GM21390 (cell line): ENCODE measurements at regions not wholly inside any gene's neighbourhood (a gene's known extent, or its start where the extent isn't known, plus 50 kb on each side); places are given as distances from the start of the nearest gene placed in this dataset.
"Not testable (repeated sequence)": the region's sequence is repeated elsewhere in the genome, so short reads cannot be mapped to it uniquely, and the experiment has no call there.

Experiments
- ATAC-seq: cut with Tn5 transposase; IDR thresholded peaks from one replicate; pipeline ENCODE4 v1.9.1; 2021; ENCODE audit not compliant: unreplicated experiment

DNA sequence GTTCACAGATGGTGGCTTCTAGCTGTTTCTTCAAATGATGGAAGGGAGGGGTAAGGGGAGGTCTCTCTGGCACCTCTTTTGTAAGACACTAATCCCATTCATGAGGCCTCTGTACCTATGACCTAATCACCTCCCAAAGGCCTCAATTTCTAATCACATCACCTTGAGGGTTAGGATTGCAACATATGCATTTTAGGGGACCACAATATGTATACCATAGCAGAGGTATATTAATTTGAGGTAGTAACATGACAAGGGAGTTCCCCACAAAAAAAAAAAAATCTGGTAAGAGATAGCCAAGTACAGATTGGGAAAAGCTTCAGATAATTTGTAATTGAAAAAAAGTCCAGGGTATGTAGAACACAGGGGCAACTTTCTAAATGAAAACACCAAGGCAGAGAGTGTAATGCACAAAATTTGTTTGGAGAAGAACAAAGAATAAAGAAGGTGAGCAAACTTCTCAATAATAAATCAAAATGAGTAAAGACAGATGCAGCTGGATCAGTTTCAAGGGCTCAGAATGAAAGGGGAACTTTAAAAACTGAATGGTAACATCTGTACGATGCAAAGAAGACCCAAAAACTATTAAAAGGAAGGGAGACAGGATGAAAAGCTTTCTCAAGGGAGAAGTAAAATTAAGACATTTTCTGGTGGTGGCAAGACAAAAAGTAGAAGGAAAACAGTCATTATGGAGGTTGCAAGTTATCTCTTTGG, 125.5 kb upstream of the DCN start:
- no peak for ATAC-seq

DNA sequence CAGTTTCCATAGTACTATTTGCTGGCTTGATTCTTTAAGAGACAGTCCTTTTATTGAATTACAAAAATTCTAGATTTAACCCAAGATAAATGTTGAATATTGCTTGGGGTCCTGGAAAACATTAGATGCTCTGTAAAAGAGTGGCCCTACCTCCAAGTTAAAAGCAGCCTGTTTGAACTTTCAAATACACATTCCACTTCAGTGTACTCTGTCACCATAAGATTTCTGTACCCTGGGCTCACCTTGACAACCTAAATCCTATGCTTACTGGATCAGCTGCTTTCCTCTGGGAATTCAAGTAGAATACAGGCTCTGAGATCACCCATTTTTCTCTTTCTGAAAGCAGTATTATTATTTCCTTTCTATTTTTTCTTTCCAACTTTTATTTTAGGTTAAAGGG, 107.7 kb upstream of the DCN start:
- ATAC-seq = no peak

DNA sequence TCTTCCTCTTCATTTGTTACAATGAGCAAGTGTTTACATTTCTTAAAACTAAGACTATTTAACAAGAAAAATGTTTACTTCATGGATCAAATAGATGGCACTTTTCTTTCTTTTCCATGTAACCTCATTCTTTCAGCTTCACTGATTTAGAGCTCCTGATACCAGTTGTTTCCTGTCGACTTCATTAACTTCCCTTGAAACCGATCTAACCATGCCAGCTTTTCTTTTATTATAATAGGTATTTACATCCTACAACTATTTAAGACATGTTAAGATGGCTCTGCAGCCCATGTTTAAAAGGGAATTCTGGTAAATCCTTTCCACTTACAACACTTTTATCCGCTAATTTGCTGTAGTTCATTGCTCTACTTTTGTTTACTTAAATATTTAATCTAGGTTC, 107.3 kb upstream of the DCN start:
- ATAC-seq = no peak

DNA sequence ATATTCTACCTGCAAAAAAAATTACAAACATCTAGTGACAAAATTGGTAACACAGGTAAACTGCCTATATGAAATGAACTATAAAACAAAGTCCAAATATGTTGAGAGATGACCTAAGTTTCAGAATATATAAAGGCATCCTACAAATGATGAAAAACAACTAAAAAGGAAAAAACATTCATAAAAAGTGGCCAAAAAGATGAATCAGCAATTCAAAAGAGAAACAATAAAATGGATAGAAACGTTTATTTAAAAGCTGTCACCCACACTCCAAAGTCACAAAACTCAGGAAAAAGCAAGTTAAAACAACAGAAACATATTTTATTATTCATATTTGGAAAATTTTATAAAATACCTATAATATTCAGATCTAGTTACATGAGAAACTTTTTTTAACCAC, 106.5 kb upstream of the DCN start:
- ATAC-seq = no peak

DNA sequence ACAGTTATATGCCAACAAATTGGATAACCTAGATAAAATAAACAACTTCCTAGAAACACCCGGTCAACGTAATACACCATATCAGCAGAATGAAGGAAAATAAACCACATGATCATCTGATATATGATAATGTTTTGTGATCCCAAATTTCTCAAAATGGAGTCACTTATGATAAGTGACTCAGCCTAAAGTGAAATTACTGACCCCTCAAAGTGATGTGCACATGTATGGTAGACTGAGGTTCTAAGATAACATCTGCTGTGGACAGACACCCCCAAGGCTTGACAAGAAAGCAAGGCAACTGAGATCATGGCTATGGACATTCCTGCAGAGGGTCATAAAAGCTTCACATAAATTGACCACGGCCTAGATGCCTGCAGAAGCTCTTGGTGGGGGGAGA, 105.1 kb upstream of the DCN start:
- ATAC-seq = no peak

DNA sequence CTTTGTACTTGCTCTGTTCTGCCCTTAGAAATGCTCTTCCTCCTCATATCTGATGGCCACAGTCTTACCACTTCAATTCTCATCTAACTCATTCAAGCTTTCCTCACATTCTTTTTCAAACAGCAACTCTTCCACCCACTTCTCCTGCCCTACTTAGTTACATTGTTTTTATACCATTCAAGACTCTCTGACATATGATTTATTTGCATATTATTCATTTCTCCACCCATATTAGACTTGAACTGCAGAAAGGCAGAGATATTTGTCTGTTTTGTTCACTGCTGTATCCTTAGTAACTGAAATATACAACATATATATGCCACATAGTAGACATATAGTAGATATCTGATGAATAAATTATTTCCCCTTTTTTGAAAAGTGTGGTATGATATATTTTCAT, 95.5 kb upstream of the DCN start:
- no peak for ATAC-seq

DNA sequence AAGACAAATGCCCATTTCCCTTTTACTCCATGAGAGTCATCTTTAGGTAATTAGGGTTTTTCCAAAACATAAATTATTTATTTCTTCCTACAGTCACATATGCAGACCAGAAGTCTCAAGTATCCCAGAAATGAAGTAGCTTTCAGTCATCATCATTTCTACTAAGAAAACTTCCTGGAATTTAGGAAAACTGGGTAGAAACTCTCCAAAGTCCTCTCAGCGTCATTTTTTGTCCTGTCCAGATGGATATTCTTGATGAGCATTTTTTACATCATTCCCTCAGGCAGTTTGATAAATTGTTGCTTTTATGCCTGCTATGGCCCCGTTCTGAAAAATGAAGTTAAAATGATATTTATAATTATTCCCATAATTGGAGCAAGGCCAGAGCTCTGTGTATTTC, 93.9 kb upstream of the DCN start:
- no peak for ATAC-seq

DNA sequence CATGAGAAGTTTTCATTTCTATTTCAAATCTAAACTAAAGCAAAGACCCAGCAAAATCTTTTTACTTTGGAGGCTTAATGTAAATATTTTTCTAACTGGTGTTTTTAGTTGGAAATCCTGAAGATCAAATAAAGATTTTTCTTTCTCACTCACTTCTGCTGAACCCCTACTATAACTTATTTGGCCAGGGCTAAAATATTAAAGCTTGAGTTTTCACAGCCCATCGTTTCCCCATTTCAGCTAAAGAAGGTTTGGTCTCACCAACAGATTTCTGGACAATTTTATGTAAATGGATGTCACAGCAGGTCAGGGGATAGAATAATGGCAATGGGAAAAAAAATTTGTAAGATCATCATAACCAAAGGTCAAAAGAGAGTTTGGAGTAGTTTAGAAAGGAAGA, 92.7 kb upstream of the DCN start:
- ATAC-seq = no peak

DNA sequence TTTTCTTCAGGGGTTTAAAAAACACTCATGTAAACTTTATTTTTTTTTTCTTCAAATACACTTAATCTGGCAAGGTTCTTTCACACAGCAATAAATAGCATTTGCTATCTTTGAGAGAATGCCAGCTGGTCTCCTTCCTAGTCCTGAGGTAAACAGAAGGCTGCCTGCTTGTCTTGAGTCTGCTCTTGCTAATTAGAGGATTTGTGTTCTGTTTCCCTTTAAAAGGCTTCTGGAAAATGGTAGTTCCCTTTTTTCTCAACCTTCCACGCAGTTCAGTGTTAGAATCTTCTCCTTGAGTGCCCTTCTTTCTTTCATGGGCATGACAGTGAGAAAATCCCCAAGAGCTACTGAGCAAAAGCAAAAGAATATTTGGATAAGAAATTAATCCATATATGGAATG, 92.3 kb upstream of the DCN start:
- no peak for ATAC-seq

DNA sequence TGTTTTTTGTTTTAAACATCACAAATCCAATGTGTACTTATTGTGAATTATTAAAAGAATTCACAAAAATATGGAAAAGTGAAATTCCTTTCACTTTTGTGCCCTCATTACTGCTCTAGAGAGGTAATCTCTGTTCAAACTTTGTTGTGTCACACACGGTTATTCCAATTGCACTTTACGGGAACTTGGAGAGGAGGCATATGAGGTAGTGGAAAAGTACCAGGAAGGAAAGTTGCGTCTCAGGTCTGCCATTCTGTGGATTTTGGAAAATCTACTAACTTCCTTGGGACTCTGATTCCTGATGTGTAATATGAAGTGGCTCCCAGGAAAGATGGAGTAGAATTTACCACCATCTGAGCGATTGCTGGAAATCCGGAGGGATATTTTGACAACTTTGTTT, 90.9 kb upstream of the DCN start:
- no peak for ATAC-seq

DNA sequence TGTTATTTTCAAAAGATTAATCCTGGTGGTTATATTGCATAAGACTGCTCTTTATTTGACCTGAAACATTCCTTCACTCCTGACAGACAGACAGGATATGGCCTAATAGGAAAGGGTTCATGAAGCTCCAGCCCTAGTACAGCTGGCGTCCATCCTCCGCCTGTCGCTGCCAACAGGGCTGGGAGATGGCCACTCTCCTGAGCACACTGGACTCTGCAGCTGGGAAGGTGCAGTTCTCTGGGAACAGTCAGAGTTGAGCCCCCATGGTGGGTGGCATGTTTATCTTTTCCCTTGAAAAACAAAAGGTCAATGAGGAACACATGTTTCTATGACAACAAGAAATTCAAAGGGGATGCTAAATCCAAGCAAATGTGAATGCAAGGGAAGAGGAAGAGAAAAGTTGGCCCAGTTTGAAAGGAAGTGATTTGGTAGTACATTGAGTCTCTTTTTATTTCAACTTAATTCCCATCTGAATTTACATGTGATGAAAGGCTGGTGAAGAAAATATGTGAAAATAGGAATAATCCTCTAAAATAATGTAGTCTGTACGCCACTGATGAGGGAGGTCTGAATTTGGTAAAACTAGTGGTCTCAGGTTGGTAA, 89.9 kb upstream of the DCN start:
- ATAC-seq = no peak

DNA sequence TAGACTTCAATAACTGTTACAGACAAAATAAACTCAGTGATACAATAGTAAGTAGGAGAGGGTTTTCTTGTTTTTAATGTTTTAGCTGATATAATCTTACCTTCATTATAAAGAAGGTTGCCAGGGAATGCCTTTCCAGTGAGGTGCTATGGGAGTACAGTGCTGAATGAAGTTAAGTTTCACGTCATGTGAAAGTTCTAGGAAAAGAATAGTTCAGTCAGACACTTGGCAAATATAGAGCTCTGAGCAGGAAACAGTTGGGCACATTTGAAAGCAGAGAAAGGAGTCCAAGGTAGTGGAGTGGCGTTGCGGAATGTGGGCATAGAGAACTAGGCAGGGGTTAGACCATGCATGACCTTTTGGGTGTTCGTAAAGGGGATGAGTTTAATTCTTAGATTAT, 88.6 kb upstream of the DCN start:
- no peak for ATAC-seq

DNA sequence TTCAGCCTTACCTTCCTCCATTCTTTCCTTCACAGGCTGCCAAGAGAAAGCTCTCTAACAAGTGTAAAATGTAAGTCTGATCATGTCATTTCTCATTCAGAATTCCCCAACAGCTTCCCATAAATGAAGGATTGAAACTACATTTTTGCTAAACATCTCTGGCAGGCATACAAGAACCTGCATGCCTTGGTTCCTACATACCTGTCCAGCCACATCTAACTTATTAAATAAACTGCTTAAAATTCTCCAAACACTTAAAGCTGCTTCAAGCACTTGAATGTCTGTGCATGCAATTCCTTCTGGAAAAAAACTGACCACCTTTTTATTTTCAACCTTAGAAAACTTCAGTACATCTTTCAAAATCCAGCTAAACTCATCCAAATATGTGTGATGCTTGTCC, 84.4 kb upstream of the DCN start:
- ATAC-seq = no peak

DNA sequence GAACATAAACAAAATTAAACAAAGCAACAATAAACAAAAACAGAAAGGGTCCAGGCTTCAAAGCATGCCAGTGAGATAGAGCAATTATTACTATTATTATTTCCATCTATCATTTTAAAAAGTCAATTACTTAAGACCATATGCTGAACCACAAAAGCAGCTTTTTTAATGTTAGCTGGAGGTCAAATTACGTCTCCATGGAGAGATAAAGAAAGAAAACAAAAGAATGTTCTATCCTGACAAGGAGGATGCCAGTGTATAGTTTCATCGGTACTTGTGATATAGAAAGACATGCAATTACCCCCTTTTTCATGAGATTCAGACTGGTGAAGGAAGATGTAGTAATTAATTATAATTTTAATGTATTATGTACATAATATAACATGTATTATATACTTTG, 81.6 kb upstream of the DCN start:
- ATAC-seq = no peak

DNA sequence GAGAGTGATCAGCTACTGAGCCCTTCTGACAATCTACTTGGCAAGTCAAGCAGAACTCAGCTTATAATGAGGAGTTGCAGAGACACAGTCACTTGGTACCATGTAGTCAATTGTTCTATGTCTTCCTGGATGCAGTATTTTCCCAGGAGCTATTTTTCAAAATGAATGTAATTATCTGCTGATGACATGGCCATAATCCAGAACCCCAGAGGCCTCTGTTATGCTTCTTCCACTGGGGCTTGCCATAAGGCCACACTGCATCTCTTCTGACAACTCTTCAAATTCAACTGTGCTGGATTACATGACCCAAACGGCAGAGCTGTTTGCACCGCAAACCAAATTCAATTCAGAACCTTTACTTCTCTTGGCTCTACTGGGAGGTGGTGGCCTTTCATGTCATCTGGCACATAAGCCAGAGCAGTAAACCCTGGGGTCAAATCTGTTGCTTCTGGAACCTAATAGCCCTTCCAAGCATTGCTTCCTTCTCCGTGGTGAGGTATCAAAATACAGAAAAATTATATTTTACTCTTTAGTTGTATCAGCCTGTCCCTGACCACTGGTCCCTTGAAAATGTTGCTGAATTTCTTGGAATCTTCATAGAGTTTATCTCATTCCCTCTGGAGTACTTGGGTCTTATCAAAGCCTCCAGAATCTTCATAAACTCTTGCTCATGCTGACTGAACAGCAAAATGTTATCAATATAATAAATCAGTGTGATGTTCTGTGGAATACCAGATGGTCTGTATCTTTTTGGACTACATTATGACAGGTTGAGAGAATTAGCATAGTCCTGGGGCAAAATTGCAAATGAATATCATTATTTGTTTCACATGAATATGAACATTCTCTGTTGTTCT, 79.4 kb upstream of the DCN start:
- no peak for ATAC-seq

DNA sequence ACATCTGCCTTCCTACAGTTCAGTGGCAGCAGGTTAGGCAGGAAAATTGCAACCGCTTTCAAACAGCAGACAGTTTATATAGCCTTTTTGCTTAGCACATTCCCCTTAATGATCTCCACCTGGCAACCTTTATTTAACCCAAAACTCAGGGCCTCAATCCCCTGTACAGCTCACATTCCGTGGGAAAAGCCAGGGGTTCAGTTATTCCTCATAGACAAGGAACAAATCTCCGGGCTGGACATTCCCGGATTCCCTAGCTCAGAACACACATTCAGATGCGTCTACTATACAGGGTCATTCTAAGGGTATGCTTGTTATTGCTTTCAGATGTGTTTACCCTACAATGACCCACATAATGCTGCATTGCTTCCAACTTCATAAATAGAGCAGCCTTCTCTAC, 73.8 kb upstream of the DCN start:
- ATAC-seq = no peak

DNA sequence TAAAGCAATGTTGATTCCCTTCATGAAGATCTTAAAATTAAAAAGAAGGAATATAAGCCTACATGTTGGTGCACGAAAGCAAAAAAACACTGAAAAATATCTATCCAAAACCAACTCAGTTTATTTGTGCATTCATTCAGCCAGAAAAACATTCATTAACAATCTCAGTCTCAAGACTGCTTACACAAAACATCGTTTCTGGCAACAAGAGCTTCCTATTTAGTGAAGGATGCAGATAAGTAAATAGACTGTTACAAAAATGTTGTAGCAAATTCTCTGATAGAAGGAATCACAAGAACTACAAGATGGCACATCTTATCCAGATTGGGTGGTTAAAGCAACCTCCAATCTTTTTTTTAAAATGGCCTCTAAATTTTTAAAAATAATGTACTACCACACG, 69.7 kb upstream of the DCN start:
- no peak for ATAC-seq

DNA sequence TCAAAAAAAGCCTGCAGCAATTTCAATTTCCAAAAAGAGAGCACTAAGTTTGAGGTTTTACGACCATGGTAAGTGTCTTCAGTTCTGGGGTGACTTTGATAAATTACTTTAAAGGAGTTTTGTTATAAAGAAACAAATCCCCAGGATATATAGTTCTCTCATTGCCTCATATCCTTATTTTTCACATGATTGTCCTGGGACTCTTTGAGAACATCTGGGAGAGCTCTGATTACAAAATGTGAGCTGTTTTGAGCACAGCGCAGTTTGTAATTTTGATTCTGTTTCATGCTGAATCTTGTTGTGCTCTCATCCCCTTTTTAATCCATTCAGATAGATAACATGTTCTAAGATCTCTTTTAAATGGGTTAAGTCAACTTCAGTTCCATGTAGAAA, 67.7 kb upstream of the DCN start:
- ATAC-seq = no peak

DNA sequence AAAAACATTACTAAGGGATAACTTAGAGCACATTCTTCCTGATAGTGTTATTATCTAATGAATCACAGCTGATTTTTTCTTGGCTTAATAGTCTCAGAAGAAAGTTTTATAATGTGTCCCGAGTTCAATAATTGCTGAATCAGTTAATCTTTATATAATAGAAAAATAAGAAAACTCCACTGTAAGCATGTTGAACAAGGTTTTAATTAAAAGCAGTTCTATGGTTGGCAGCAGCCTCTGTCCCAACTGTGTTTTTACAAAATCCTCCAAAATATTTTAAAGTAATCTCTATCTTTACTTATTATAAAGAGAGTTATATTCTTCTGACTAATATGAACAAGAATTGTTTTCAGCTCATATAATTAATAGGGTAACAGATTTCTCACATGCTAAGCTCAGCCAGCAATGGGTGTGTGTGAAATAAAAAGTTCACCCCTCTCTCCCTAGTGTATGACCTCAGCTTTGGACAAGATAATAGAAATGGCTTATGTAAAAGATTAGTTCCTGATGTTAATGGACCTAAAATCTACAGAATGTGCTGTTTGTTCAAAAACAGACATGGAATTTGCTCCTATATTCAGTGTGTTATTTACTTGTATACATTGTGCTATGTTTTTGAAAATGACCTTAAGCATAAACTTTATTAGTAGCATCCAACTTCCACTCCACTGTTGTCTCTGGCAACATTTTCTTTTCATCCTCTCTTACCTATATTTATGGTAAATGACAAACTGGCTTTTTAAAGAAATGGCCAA, 67.1 kb upstream of the DCN start:
- no peak for ATAC-seq

DNA sequence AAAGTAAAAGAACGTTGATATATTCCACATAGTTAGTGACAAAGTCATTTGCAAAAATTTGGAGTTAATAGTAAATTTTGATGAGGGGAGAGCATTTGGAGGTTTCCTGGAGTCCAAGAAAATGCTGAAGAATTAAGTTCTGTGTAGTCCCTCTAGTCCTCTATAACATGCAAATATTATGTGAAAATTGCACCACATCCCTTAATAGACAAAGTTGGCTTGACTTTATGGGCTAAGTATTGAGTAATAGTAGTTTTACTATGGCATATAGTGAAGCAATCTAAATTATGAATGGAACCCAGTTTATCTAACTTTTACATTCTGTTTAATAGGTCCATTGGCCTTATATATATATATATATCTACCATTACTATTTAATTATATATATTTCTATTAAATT, 66.4 kb upstream of the DCN start:
- no peak for ATAC-seq

DNA sequence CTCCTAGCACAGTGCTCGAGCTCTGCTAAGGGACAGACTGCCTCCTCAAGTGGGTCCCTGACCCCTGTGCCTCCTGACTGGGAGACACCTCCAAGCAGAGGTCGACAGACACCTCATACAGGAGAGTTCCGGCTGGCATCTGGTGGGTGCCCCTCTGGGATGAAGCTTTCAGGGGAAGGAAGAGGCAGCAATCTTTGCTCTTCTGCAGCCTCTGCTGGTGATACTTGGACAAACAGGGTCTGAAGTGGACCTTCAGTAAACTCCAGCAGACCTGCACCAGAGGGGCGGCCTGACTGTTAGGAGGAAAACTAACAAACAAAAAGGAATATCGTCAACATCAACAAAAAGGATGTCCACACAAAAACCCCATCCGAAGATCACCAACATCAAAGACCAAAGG, 60.6 kb upstream of the DCN start:
- not testable (repeated sequence) for ATAC-seq

DNA sequence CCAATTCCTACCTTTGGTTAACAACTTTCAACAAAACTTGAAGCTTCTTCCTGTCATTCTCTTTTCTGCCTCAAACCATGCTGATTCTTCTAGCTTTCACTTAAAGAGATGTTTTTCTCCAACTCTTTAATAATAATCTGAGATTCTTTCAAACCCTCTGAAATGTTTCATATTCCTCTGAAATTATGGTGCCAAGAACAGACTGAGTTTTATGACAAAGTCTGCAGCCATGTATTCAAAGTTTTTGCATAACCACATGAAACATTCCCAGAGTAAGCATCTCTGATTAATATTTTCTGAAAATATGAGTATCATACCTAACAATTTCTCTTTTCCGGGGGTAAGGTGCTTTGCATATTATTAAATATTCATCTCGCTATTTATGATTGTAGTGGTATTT, 59.1 kb upstream of the DCN start:
- no peak for ATAC-seq
